ENCODE measurements at regions not wholly inside any gene's neighbourhood (a gene's known extent, or its start where the extent isn't known, plus 50 kb on each side); places are given as distances from the start of the nearest gene placed in this dataset.

- no peaks in the 10 kb centered on the region for H3K36me3 Mint-ChIP-seq (ENCODE audit: low read depth, unreplicated experiment)
- H3K4me1 Mint-ChIP-seq (ENCODE audit: unreplicated experiment), result peaks cover 11% of the 10 kb centered on the region
- H3K27me3 Mint-ChIP-seq (ENCODE audit: unreplicated experiment), result no peaks in the 10 kb centered on the region
- H3K4me3 Mint-ChIP-seq (ENCODE audit: unreplicated experiment), result no peak overlapping the region
- no peak for DNase-seq (ENCODE audit: low spot score)
- no peaks in the 10 kb centered on the region for H3K9me3 Mint-ChIP-seq (ENCODE audit: unreplicated experiment)
- TF ChIP-seq CTCF (IDR thresholded peaks at IDR 0.05; ENCODE audit: unreplicated experiment), result no peak
- H3K27ac Mint-ChIP-seq (ENCODE audit: unreplicated experiment), result no peak overlapping the region
These were observed 72.5 kb upstream of the RAB3GAP2 start for GRCh38 chr1:220344745-220345144.

- Mint-ChIP-seq H3K4me3 (ENCODE audit: unreplicated experiment) (no peak overlapping the region), H3K4me1 (ENCODE audit: unreplicated experiment) (peaks cover 14% of the 10 kb centered on the region), H3K36me3 (ENCODE audit: low read depth, unreplicated experiment) (no peaks in the 10 kb centered on the region), H3K9me3 (ENCODE audit: unreplicated experiment) (no peaks in the 10 kb centered on the region), H3K27ac (ENCODE audit: unreplicated experiment) (no peak overlapping the region), H3K27me3 (ENCODE audit: unreplicated experiment) (no peaks in the 10 kb centered on the region)
- TF ChIP-seq CTCF (IDR thresholded peaks at IDR 0.05; ENCODE audit: unreplicated experiment), result no peak
- no peak for DNase-seq (ENCODE audit: low spot score)
These were observed 70.6 kb upstream of the RAB3GAP2 start for GRCh38 chr1:220342853-220343252.

GRCh38 chr1:220341126-220341525 is 68.9 kb upstream of the RAB3GAP2 start:
- H3K36me3 Mint-ChIP-seq (ENCODE audit: low read depth, unreplicated experiment), result no peaks in the 10 kb centered on the region
- no peak overlapping the region for H3K4me3 Mint-ChIP-seq (ENCODE audit: unreplicated experiment)
- H3K9me3 Mint-ChIP-seq (ENCODE audit: unreplicated experiment), result no peaks in the 10 kb centered on the region
- H3K27ac Mint-ChIP-seq (ENCODE audit: unreplicated experiment), result no peak overlapping the region
- no peak for TF ChIP-seq CTCF (IDR thresholded peaks at IDR 0.05; ENCODE audit: unreplicated experiment)
- no peaks in the 10 kb centered on the region for H3K27me3 Mint-ChIP-seq (ENCODE audit: unreplicated experiment)
- no peak for DNase-seq (ENCODE audit: low spot score)
- peaks cover 18% of the 10 kb centered on the region for H3K4me1 Mint-ChIP-seq (ENCODE audit: unreplicated experiment)

GRCh38 chr1:220339581-220339980 is 67.3 kb upstream of the RAB3GAP2 start:
- Mint-ChIP-seq H3K4me1 (ENCODE audit: unreplicated experiment) (peaks cover 14% of the 10 kb centered on the region), H3K27ac (ENCODE audit: unreplicated experiment) (no peak overlapping the region), H3K27me3 (ENCODE audit: unreplicated experiment) (peaks cover 1% of the 10 kb centered on the region), H3K9me3 (ENCODE audit: unreplicated experiment) (no peaks in the 10 kb centered on the region), H3K4me3 (ENCODE audit: unreplicated experiment) (no peak overlapping the region), H3K36me3 (ENCODE audit: low read depth, unreplicated experiment) (no peaks in the 10 kb centered on the region)
- DNase-seq (ENCODE audit: low spot score), result no peak
- no peak for TF ChIP-seq CTCF (IDR thresholded peaks at IDR 0.05; ENCODE audit: unreplicated experiment)

- no peak for DNase-seq (ENCODE audit: low spot score)
- H3K4me1 Mint-ChIP-seq (ENCODE audit: unreplicated experiment), result peaks cover 7% of the 10 kb centered on the region
- H3K27ac Mint-ChIP-seq (ENCODE audit: unreplicated experiment), result no peak overlapping the region
- H3K4me3 Mint-ChIP-seq (ENCODE audit: unreplicated experiment), result no peak overlapping the region
- no peaks in the 10 kb centered on the region for H3K9me3 Mint-ChIP-seq (ENCODE audit: unreplicated experiment)
- TF ChIP-seq CTCF (IDR thresholded peaks at IDR 0.05; ENCODE audit: unreplicated experiment), result no peak
- peaks cover 1% of the 10 kb centered on the region for H3K27me3 Mint-ChIP-seq (ENCODE audit: unreplicated experiment)
- no peaks in the 10 kb centered on the region for H3K36me3 Mint-ChIP-seq (ENCODE audit: low read depth, unreplicated experiment)
These were observed 66.5 kb upstream of the RAB3GAP2 start for GRCh38 chr1:220338759-220339158.
